ENCODE measurements at regions not wholly inside any gene's neighbourhood (a gene's known extent, or its start where the extent isn't known, plus 50 kb on each side); places are given as distances from the start of the nearest gene placed in this dataset.
A peak's percentile ranks its signal among the peaks of the same experiment; 100 is the strongest.

DNA sequence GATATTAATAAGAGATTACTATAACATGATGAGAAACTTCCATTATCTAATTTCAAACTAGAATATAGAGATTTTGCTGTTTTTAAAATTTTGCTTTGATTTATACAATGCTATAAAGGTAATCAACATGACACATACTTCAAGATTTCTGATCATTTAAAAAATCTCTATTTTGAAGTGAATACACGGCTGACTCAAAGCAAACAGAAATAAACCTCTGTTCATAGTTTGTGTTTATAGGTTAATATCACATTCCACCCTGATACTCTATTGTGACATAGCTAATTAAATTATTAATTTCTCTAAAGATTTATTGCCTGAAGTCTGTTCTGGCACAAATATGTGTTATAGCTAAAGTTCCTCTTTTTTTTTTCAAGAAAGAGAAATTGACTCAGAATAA is 349.2 kb downstream of the TLL1 start:
- TF ChIP-seq CTCF (IDR thresholded peaks at IDR 0.05; ENCODE audit: control extremely low read depth, extremely low read depth, low read depth, missing control alignments), result no peak
- ChIA-PET POLR2A (no interaction called here), CTCF (no interaction called here)
- DNase-seq (ENCODE audit: extremely low spot score), result no peak

GRCh38 chr4:166228112-166228511 is 355.1 kb downstream of the TLL1 start:
- ChIA-PET CTCF (no interaction called here), POLR2A (no interaction called here)
- DNase-seq (ENCODE audit: extremely low spot score), result no peak
- TF ChIP-seq CTCF (IDR thresholded peaks at IDR 0.05; ENCODE audit: control extremely low read depth, extremely low read depth, low read depth, missing control alignments), result no peak

GRCh38 chr4:166229799-166230198 is 356.8 kb downstream of the TLL1 start:
- DNase-seq (ENCODE audit: extremely low spot score), result no peak
- ChIA-PET POLR2A (no interaction called here), CTCF (interaction anchor here (1.0 to 1.7 kb wide), 2 partner anchors 10 to 13 kb away, joined by 3 to 4 read pairs; no protein-coding TSS in a partner anchor)
- no peak for TF ChIP-seq CTCF (IDR thresholded peaks at IDR 0.05; ENCODE audit: control extremely low read depth, extremely low read depth, low read depth, missing control alignments)

DNA sequence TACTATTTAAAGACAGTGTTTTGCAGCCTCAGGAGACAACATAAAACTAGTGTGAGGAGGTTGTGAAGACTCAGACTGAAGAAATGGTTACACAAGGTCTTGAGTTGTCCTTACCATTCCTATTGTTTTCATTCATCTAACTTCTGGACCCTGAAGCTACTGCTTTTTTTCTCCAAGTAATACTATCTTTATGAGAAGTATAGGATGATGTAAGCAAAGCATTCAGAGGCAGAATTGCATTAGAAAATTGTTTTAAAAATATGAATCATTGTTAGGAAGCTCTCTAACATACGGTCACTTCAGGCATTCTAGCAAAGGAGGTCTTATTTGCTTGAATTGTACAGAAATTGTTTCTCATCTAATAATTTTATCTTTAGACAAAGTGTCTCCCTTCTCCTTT is 357.8 kb downstream of the TLL1 start:
- no peak for TF ChIP-seq CTCF (IDR thresholded peaks at IDR 0.05; ENCODE audit: control extremely low read depth, extremely low read depth, low read depth, missing control alignments)
- POLR2A ChIA-PET, result no interaction called here
- DNase-seq (ENCODE audit: extremely low spot score), result no peak
- CTCF ChIA-PET, result no interaction called here

GRCh38 chr4:166239354-166239753 is 366.3 kb downstream of the TLL1 start:
- POLR2A ChIA-PET, result no interaction called here
- DNase-seq (ENCODE audit: extremely low spot score), result no peak
- CTCF ChIA-PET, result interaction anchor here (1.1 to 1.5 kb wide), 2 partner anchors 10 to 14 kb away, joined by 3 to 4 read pairs; no protein-coding TSS in a partner anchor
- TF ChIP-seq CTCF (IDR thresholded peaks at IDR 0.05; ENCODE audit: control extremely low read depth, extremely low read depth, low read depth, missing control alignments), result no peak

DNA sequence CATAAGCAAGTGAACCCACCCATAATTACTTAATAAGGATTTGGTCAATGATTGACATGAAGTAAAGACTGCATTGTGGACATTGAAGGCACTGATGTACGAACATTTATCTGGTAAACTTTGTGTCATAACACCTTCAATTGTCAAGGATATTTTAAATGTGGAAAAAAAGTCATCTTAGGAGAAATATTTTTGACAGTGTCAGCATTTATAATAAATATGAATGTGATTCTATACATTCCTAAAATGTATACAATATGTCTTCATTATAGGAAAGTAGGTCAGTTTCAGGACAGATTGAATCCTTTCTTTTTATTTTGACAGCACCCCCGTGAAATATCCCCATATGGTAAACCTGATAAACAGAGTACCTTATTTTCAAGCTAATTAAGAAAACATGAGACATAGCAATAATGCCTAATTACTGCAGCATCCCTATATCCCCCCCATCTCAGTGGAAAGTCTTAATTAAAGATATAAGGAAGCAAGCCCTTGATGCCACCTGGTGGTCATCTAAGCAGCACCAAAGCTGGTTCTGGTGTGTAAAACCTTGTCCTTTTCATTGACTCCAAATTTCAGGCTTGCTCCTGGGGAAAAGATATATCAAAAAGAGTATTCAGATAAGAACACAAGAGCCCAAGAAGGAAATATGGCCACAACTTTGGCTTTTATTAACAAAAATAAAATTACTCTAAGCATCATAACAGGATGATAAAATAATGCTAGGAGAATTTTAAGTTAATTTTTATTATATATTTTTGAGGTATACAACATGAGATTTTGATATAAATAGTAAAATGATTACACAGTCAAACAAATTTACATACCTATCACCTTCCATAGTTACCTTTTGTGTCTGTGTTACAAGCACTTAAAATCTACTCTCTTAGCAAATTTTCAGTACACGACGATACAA is 379.7 kb downstream of the TLL1 start:
- CTCF ChIA-PET, result no interaction called here

More for the DNA sequence above, 379.7 kb downstream of the TLL1 start:
- DNase-seq (ENCODE audit: extremely low spot score), result no peak
- POLR2A ChIA-PET, result no interaction called here
- TF ChIP-seq CTCF (IDR thresholded peaks at IDR 0.05; ENCODE audit: control extremely low read depth, extremely low read depth, low read depth, missing control alignments), result peak; percentile 43

Data from GM10248 (cell line).